Kidney capillary endothelial cell (primary cell): ENCODE measurements at regions not wholly inside any gene's neighbourhood (a gene's known extent, or its start where the extent isn't known, plus 50 kb on each side); places are given as distances from the start of the nearest gene placed in this dataset.

Experiments used
- DNase-seq: peaks from one replicate; pipeline ENCODE4 v3.0.0-alpha.2; 2018; ENCODE audit warnings: low spot score

DNA sequence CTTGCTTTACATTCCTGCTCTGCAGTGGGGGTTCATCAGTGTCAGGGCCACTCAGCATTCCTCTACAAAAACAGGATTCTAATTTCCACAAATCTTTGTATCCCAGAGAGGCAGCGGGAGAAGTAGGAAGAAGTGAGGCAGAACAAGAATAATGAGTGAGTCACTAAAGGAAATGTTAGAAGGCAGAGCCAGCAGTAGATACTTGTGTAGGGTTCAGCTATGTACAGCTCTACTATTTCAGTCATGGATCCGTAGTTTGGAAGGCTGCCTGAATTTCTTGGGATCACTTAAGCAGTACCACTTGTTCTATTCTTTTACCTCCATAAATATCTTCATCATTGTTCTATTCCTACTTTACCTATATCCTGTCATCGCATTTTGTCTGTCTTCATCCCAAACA is 246.3 kb upstream of the TLE4 start:
- DNase-seq: no peak

DNA sequence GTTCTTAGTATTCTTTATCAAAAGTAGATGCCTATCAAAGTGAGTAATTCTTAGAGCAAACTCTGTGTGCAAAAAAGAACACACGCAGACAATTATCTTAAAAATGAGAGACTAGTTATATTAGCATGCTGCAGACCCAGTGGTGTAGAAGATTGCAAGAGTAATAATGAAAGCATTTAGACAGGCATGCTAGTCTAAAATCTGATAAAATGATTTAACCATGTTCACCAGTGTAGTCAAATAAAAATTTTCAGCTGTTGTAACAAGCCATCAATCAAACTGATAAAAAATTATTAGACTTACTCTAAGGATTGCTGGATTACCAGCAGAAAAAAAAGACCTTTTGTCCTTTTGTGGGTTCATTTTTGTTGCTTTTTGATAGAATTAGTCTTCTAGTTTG is 241.9 kb upstream of the TLE4 start:
- no peak for DNase-seq

DNA sequence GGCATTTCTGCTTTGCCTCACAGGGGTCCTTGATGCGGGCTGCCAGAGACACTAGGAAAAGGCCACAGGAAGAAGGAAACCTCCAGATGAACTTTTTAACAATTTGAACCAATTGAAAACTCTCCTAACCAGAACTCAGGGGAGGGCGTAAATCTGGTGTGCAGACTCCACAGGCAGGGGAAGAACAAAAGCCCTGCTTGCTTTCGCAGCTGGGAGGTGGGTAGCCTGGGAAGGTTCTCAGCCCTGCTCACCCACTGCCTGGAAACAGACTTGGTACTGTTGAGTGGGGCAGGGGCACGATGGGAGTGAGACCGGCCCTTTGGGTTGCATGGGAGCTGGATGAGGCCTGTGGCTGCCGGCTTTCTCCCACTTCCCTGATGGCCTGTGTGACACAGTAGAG is 237.8 kb upstream of the TLE4 start:
- DNase-seq: no peak

DNA sequence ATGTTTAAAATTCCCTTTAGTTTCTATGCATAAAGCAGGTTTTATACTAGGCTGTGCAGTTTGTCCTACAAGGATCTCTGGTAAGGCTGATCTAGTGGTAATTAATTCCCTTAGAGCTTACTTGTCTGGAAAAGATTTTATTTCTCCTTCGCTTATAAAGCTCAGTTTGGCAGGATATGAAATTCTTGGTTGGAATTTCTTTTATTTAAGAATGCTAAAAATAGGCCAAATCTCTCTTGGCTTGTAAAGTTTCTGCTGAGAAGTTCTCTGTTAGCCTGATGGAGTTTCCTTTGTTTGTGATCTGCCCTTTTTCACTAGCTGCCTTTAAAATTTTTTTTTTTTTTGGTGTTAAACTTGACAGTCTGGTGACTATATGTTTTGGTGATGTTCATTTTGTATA is 237.1 kb upstream of the TLE4 start:
- no peak for DNase-seq

DNA sequence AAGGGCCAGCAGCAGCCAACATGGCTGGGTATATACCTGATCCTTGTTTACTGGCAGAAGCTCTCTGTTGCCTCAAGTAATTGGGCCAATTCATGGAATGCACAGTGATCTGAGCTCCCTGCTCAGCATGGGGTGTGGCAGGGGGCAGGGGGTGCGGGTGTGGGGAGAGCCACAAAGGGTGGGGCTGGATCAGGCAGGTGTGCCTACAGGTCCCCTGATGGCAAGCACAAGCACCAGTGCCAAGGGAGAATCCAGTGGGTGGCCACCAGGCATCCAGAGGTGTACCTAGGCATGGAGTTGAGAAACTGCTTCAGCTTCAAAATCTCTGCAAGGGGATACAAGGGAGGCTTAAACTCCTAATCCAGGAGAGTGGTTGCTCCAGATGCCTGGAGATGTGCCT is 235.8 kb upstream of the TLE4 start:
- no peak for DNase-seq

DNA sequence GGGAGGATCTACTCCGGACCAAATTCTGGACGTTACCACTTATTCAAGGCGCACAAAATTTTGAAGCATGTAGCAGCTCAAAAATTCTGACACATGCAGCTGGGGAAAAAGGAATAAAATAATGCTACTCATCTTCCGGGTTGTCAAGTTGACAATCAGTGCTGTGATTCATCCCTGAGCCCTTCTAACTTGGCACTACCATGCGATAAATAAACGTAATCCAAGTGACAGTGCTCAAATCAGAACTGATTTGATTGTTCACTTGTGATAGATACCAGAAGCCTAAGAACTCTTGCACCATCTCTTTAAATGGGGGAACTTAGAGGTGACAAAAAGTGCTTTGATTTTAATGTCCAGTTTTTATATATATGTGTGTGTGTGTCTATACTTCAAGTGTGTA is 230.2 kb upstream of the TLE4 start:
- no peak for DNase-seq

DNA sequence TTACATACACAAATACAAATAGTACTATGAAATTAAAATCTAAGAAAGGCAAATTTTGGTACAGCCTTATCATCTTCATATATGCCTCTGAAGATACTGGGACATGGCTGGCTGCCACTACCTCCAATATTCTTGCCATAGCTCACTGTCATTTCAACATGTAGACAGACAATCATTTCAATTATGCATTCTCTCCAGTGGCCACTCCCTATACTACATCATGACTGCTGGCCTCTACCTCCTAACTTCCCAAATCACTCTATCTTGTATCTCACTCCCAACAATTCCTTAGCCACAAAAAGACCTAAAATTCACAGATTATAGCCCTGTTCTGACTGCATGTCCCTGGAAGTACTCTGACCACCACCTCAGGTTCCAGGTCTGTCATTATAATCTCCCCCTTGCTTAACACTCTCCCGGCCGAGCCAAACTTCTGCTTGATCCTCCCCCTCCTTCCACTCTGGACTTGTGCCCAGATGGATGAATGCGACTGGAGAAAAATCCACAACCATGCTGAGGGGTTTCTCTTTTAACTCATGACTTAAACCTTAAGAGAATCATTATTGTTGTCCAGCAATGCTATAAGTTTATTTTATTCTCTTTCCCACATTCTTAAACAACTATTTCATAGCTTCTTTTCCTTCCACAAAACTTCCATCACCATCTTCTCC is 225.3 kb upstream of the TLE4 start:
- DNase-seq: no peak

DNA sequence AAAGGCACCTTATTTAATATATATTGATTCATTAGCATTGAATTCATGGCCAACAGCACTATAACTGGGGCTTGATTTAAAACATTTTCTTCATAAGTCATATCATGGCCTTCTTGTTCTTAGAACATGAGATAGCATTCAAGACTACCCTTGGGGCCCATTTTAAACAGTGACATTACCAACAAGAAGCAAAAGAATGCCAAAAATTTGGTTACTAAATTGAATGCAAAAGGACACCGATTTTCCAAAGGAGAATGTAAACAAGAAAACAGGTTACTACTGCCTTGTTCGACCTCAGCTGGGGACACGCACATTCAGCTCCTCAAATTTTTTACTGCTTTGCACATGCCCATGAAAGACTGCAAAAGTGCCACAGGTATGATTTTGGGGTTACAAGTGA is 219.4 kb upstream of the TLE4 start:
- DNase-seq: no peak

DNA sequence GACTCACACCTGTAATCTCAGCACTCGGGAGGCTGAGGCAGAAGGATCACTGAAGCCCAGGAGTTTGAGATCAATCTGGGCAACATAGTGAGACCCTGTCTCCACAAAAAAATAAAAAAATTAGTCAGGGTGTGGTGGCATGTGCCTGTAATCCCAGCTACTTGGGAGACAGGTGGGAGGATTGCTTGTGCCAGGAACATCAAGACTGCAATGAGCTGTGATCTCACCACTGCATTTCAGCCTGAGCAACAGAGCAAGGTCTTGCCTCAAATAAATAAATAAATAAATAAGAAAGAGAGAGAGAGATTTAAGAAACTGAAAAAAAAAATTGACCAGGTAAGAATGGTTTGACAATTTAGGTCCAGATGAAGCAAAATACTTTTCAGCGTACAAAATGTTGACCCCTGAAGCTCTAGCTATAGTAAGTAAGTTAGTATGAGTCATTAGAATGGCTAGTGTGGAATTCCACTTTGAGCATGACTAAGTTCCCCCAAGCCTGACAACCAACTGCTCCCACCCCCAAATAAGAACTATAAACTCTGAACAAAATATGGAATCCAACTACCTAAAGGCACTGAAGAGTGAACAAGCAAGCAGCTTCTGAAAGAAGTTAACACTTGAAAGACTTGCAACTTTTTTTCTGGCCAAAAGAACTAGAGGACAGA is 217.8 kb upstream of the TLE4 start:
- DNase-seq: no peak

DNA sequence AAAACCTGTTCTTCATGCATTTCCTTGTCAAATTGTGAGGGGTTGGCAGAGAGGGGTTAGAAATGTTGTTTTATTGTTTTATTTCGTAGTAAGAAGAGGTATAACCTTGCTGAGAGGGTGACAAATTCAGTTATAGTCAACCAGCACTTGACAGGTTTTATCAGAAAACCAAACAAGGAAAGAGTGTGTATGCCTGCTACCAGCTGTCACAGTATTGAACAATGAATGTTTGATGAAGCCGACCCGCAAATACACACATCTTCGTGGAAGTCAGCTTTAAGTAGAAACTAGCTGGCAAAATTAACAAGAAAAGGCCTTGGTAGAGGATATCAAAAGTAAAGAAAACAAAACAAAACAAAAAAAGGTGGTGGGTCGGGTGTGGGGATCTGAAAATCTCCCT is 214.6 kb upstream of the TLE4 start:
- no peak for DNase-seq

DNA sequence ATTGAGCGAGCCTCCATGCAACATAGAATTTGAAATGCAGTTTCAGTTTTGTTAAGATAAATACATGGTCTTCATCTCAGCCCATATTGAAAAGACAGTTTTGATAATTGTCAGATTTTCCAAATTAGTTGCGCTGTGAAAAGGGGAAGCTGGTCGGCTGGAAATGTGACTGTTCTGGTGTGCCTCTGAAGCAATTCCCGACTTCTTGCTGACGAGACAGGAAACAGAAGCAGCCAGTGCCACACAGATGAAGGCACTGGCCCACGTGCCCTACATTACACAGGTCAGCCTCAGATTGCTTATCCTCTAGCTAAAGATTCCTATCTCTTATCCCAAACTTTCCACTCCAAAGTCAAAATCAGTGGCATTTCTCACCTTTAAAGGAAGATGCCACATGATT is 214.1 kb upstream of the TLE4 start:
- DNase-seq: no peak

DNA sequence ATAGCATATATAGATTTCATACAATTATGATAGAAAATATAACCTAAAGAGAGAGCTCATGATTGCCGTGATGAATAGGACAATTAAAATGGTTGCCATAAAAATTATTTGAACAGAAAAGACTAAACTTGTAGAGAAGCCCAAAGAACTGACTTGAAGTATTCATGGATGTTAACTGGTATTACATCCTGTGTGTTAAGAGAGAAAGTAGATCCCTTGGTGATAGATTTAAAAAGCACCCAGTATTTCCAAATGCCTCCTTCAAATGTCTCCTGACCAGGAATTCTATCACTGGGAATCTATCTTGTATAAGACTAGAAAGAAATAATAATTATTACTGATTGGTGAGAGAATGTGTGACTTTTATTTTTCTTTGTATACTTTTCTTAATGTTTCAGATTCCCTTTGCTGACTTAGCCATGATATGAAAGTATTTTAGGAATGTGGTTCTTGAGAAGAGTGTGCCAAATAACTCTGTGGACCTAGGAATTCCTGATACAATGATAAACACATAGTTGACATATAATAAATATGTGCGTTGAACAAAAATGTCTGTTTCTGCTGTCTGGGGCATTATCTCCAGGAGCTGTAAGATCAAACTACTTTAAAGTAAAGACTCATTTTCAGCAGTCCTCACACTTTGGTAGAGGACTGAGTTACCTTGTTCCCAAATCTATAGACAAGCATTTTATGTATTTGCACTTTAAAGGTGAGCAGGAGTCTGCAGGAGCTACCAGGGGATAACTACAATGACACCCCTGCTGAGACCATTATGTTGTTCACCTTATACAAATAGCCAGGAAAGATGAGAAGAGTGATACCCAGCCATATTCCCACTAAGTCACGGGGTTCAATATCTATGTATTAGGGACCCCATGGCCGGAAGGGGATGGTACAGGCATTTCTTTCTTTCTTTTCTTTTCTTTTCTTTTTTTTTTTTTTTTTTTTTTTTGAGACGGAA is 211.1 kb upstream of the TLE4 start:
- DNase-seq: no peak

DNA sequence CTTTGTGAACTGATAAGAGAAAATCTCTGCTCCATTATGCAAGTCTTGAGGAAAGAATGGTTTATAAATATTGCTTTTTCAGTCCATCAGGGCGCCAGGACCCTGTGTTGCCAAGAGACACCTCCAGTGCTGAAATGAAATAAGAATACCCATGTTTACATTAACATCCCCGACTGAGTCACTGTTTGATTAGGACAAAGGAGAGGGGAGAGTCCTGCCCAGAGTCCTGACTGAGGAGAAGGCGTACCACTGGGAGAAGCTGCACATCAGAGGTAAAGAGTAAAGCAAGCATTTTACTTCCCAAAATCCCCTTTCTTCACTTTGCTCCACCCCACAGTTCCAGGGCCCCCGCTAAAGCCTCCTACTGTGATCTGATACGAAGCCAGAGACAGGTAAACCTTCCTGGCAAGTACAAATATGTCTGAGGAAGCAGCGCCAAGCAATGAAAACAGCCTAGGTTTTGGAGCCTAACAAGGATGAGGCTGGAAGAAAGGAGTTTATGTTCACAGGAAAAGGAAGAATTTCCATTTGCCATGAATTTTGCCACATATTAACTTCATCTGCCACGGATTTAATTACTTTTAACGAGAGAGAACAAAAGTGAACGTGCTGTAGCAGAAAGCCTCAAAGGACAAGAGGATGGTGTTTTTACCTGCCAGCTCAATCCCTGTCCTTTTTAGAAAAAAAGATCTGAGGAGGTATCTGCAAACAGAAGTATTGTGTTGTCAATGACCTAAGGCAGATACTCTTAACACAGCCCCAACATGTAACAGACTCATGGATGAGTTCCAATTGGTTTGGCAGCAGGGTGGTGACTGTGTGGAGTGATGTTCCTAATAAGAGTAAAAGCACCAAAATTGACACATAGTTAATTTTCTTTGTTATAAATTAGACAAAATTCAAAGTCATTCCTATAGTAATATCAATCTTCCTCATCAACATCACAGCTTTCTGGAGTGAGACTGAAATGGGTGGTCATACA is 209.4 kb upstream of the TLE4 start:
- DNase-seq: no peak

DNA sequence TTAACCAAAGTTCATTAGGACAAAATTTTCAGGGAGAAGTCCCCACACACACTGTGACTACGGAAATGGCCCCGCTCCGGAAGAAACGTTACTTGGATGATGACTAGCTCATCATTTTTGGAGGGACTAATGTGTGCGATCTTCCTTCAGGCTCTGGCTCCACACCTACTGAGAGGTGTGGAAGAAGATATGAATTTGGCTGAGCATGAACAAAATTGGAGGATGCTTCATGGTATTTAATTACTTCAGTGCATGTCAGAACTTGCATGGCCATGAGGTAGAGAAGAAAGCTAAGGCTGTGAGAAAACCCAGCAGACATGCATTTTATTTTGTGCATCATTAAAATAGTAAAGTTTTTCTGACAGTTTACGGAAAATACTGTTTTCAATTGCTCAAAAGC is 202.1 kb upstream of the TLE4 start:
- DNase-seq: no peak

DNA sequence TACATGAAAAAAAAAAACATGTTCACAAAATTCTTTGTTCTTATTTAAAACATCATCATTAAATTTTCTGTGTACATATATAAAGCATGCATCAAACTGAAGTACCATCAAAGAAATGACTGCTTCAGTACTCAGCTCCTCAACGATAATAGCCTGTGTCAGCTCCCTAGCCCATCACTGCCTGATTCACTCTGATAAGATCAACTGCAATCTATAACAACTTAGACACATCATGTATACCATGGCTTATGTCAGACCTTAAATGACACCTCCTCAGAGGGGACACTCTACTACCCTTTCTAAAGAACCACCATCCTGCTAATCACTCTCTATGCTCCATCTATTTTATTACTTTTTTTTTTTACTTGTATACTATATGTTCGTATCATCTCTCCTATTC is 200.5 kb upstream of the TLE4 start:
- no peak for DNase-seq

DNA sequence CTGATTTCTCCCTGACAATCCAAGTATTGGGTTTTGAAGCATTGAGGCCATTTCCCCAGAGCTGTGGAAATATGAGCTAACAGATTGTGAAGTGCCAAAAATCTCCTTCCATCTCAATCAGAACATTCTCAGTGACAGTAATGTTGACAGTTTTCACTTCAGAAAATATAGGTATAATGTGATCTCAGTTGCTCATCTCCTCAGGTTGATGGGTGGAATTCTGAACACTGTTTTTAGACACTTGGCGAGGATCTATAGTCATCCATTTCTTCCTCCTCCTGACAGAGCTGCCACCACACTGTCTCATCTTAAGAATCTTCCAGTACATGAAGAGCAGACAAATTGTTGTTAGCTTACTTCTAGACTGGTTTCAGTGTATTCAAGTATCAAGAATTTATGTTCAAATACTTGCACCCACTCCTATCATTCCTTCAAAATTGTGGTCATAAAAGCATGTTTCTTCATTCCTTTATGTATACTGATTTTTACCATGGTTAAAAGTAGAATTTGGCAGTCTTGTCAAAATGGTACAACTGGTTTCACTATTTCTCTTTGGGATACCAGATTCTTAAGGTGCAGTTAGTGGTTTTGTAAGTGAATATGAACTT is 199.7 kb upstream of the TLE4 start:
- DNase-seq: no peak

DNA sequence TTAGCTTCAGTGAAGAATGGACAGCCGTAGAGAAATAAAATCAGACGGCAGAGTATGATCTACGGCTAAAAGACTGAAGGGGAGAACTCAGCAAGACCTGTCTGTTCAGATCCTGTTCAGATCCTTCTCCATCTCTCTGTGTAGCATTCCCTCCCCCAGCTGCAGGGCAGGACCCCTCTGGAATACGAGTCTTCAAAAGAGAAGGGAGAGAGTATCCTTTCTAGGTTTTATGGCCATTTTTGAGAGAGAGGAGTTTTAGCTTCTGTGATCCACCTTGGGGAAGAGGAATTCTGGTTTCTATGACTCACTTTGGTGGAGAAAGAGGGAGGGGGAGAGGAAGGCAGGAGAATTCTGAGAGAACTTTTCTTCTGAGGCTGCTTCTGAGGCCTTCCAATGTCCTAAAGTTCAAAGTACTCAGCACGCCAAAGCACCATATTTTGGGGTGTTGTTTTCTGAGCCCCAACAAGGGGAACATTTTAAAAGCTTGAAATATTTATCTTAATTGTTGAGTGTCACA is 194.4 kb upstream of the TLE4 start:
- no peak for DNase-seq

DNA sequence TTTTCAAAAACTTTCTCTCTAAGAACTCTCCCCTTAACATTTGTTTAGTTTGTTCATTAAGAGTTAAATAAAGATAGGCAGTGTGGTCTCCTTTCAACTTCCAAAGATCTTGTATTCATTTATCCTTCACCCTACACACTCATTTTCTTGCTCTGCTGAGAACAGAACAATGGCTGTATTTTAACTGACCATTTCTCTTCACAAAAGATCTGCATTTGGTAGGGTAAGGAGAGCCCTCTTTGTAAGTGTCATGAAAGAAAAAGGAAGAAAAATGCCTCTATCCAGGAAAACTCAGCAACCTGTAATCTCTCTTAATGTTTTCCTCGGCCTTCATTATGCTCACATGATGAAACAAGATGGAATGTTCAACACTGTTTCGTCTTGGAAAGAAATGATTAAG is 193.7 kb upstream of the TLE4 start:
- DNase-seq: no peak

DNA sequence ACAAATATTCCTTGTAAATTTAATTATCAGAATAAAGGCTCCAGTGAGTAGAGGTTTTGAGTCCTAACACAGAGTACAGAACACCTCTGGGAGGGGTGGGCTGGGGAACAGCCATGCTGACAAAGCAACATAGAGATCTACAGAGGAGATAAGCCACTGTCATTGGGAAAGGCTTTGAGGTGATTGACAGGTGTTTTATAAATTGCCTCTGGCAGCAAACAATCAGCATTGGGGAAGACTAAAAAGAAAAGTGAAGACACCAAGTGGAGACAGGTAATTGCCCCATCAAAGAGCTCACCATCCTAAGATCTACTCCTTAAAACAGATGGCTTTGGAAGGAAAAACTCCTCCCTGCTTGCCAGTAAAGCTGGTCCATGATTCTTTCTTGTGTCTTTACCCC is 189.7 kb upstream of the TLE4 start:
- no peak for DNase-seq

DNA sequence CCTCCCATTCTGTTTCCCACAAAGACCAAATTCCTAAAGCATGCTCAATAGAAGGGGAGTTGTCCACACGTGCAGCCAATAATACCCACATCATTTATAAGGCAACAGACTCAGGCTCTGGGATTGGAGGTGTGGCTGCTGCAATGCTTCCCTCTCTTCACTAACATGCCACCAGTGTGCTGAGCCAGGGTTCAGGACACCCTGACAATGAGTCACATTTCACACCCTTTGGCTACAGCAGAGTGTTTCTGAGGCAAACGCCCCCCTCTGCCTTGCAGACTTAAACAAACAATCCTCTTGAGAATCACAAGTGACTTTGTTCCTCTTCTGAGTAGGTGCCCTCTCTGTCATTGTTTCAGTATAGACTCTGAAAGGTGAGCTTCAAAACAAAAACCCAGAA is 189.3 kb upstream of the TLE4 start:
- DNase-seq: no peak

DNA sequence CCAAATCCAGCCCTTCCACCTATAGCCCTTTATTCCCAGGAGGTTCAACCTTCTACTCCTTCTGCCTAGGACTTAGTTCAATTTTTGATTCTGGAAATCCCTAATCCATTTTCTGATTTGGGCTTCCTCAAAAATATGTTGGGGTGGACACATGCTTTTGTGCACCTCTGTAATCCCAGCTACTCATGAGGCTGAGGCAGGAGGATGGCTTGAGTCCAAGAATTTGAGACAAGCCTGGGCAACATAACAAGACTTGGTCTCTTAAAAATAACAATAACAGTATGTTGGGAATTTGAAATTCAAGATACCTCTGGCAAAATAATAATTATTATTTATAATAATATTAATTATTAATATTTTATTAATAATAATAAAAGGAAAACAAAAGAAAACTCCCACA is 188.7 kb upstream of the TLE4 start:
- no peak for DNase-seq
